GM12878 (cell line): ENCODE measurements at regions not wholly inside any gene's neighbourhood (a gene's known extent, or its start where the extent isn't known, plus 50 kb on each side); places are given as distances from the start of the nearest gene placed in this dataset.

ENCODE experiments used
- ATAC-seq: fragments of 200-7000 bp; cut with Tn5 transposase; 3 replicates; pipeline ENCODE4 v1.9.1; 2020; ENCODE audit warnings: mild to moderate bottlenecking, moderate library complexity
- BruUV-seq: library from RNA; stranded (reverse); fragments of 400-500 nt; replicated peaks from 2 replicates; lab custom pipeline; 2021; lab: Mats Ljungman, UMichigan
- CTCF ChIA-PET: fragments of 300-600 bp; sonication (Branson Sonifier 250); formaldehyde crosslinking; extraction: SDS; loops from one replicate; lab custom pipeline; 2021; ENCODE audit warnings: inconsistent platforms; lab: Yijun Ruan, JAX
- POLR2A ChIA-PET: fragments of 350-600 bp; formaldehyde crosslinking; extraction: SDS; loops from one replicate; lab custom pipeline; 2021; ENCODE audit warnings: inconsistent platforms; lab: Charles Lee
- RAD21 ChIA-PET: fragments of 300-600 bp; sonication (Branson Sonifier 250); formaldehyde crosslinking; loops from one replicate; lab custom pipeline; 2023; ENCODE audit warnings: antibody characterized with exemption; ENCODE audit not compliant: unreplicated experiment; lab: Charles Lee
- SMC1A ChIA-PET: fragments of 300-600 bp; sonication (Branson Sonifier 250); formaldehyde crosslinking; loops from one replicate; lab custom pipeline; 2023; ENCODE audit not compliant: unreplicated experiment, uncharacterized antibody; lab: Charles Lee
- DNase-seq: peaks from one replicate; pipeline ENCODE4 v3.0.0-alpha.2; 2011; ENCODE audit warnings: low read depth, low spot score
- FAIRE-seq: peaks from 3 replicates; lab custom pipeline; 2011; peaks lifted over from hg19 to GRCh38; lab: Jason Lieb, UNC
- H2AFZ ChIP-seq: 2 replicates; pipeline ENCODE4 v1.6.0; 2011; ENCODE audit warnings: low read depth, low read length, control low read depth; ENCODE audit not compliant: control insufficient read depth
- H3K27ac ChIP-seq: 2 replicates; pipeline ENCODE4 v1.5.1; 2011; ENCODE audit warnings: control low read depth; ENCODE audit not compliant: control insufficient read depth, insufficient read depth
- H3K27me3 ChIP-seq, 2 experiments: replicated peaks in 1 of 2; 2 replicates each; pipeline versions ENCODE4 v1.6.0 to v1.6.1; 2011; ENCODE audit warnings: low read length in 1 of 2; ENCODE audit not compliant: control insufficient read depth in 2 of 2, insufficient read depth in 2 of 2
- H3K36me3 ChIP-seq, 2 experiments: 2 replicates each; pipeline ENCODE4 v1.5.1; 2011; ENCODE audit warnings: low read length in 1 of 2; ENCODE audit not compliant: control insufficient read depth in 2 of 2, insufficient read depth in 2 of 2
- H3K4me1 ChIP-seq: 2 replicates; pipeline ENCODE4 v1.6.1; 2011; ENCODE audit warnings: mild to moderate bottlenecking, low read length, moderate library complexity, mixed read lengths; ENCODE audit not compliant: control insufficient read depth, insufficient read depth
- H3K4me2 ChIP-seq: 2 replicates; pipeline ENCODE4 v1.6.0; 2011; ENCODE audit warnings: control low read depth; ENCODE audit not compliant: control insufficient read depth, insufficient read depth
- H3K4me3 ChIP-seq: fragments of 200-600 bp; sonication (generic); 2 replicates; pipeline ENCODE4 v1.5.1; 2016
- H3K79me2 ChIP-seq: 2 replicates; pipeline ENCODE4 v1.6.0; 2011; ENCODE audit warnings: low read length; ENCODE audit not compliant: control insufficient read depth, insufficient read depth
- H3K9ac ChIP-seq: 2 replicates; pipeline ENCODE4 v1.8.0; 2011; ENCODE audit warnings: low read length, control low read depth, mixed read lengths; ENCODE audit not compliant: control insufficient read depth, insufficient read depth
- H3K9me3 ChIP-seq: replicated peaks from 3 replicates; pipeline ENCODE4 v1.5.1; 2011; ENCODE audit warnings: mild to moderate bottlenecking, low read length; ENCODE audit not compliant: control insufficient read depth, insufficient read depth
- H4K20me1 ChIP-seq: 2 replicates; pipeline ENCODE4 v1.6.0; 2011; ENCODE audit not compliant: control insufficient read depth, insufficient read depth
- ATF2 ChIP-seq: IDR thresholded peaks from 2 replicates; pipeline ENCODE4 v1.6.1; 2012; ENCODE audit warnings: low read length, inconsistent platforms
- CBFB ChIP-seq: IDR thresholded peaks from 2 replicates; pipeline ENCODE4 v1.6.1; 2016; ENCODE audit warnings: antibody characterized with exemption, low read depth
- CHD2 ChIP-seq: IDR thresholded peaks from 2 replicates; pipeline ENCODE4 v1.6.1; 2011; ENCODE audit warnings: low read depth, low read length, improper control_type of control experiment, borderline replicate concordance
- CREM ChIP-seq: IDR thresholded peaks from 2 replicates; pipeline ENCODE4 v1.6.1; 2014; ENCODE audit warnings: antibody characterized with exemption, low read depth
- ESRRA ChIP-seq: IDR thresholded peaks from 2 replicates; pipeline ENCODE4 v1.6.1; 2012; ENCODE audit warnings: mild to moderate bottlenecking, low read length, improper control_type of control experiment
- FOXK2 ChIP-seq: fragments of 450-650 bp; IDR thresholded peaks from 2 replicates; pipeline ENCODE4 v1.6.1; 2017; ENCODE audit warnings: mild to moderate bottlenecking, moderate library complexity
- IRF5 ChIP-seq: fragments of 450-650 bp; IDR thresholded peaks from 2 replicates; pipeline ENCODE4 v1.6.1; 2017; ENCODE audit warnings: borderline replicate concordance
- MXI1 ChIP-seq: fragments of 150-350 bp; IDR thresholded peaks from 2 replicates; pipeline ENCODE4 v1.6.1; 2011; ENCODE audit warnings: low read depth, mild to moderate bottlenecking, inconsistent platforms, low read length, improper control_type of control experiment
- NFYA ChIP-seq: IDR thresholded peaks from 2 replicates; pipeline ENCODE4 v1.6.1; 2011; ENCODE audit warnings: low read depth, mild to moderate bottlenecking, low read length, improper control_type of control experiment, borderline replicate concordance
- NKRF ChIP-seq: fragments of 450-650 bp; conservative IDR thresholded peaks from 2 replicates; pipeline ENCODE4 v1.6.1; 2017; ENCODE audit warnings: mild to moderate bottlenecking, moderate library complexity
- RCOR1 ChIP-seq: conservative IDR thresholded peaks from 2 replicates; pipeline ENCODE4 v1.6.1; 2012; ENCODE audit warnings: low read depth, low read length, improper control_type of control experiment
- SMARCA5 ChIP-seq: fragments of 450-650 bp; IDR thresholded peaks from 2 replicates; pipeline ENCODE4 v1.6.1; 2017; ENCODE audit warnings: mild to moderate bottlenecking
- SP1 ChIP-seq: IDR thresholded peaks from one replicate; pipeline ENCODE4 v1.6.1; 2011; ENCODE audit warnings: low read depth, low read length
- TAF1 ChIP-seq: IDR thresholded peaks from 2 replicates; pipeline ENCODE4 v1.6.1; 2011; ENCODE audit warnings: mild to moderate bottlenecking, low read depth, low read length, borderline replicate concordance
- TARDBP ChIP-seq: IDR thresholded peaks from 2 replicates; pipeline ENCODE4 v1.6.1; 2016; ENCODE audit warnings: borderline replicate concordance
- TCF12 ChIP-seq: IDR thresholded peaks from 2 replicates; pipeline ENCODE4 v1.6.1; 2011; ENCODE audit warnings: low read depth, mild to moderate bottlenecking, low read length
- WRNIP1 ChIP-seq: IDR thresholded peaks from 2 replicates; pipeline ENCODE4 v1.6.1; 2011; ENCODE audit warnings: low read depth, low read length, improper control_type of control experiment, borderline replicate concordance
- YBX1 ChIP-seq: fragments of 450-650 bp; IDR thresholded peaks from 2 replicates; pipeline ENCODE4 v1.6.1; 2016; ENCODE audit warnings: antibody characterized with exemption
- ZNF24 ChIP-seq: fragments of 450-650 bp; IDR thresholded peaks from 2 replicates; pipeline ENCODE4 v1.6.1; 2017; ENCODE audit warnings: antibody characterized with exemption, mild to moderate bottlenecking
- WGBS: methylation state at CpG from one replicate; pipeline ENCODE4 v1.1.6; 2016; ENCODE audit warnings: low lambda C conversion rate; ENCODE audit not compliant: insufficient replicate concordance, insufficient coverage; ENCODE audit errors: missing lambda C conversion rate; 5-methylcytosine and 5-hydroxymethylcytosine counted together
- in situ Hi-C: fragments of 300-500 bp; cut with MboI; formaldehyde crosslinking; loops from 9 replicates; pipeline ENCODE4 v1.14.3; 2018; ENCODE audit warnings: mixed read lengths
- intact Hi-C: fragments of 100-400 bp; cut with micrococcal nuclease; formaldehyde crosslinking; loops from one replicate; pipeline ENCODE4 v1.14.2; 2022; ENCODE audit not compliant: unreplicated experiment
- TF ChIP-seq, protein P1 (sequence below): fragments of 450-650 bp; formaldehyde crosslinking; IDR thresholded peaks from 2 replicates; pipeline ENCODE4 v1.4.0; 2020; ENCODE audit warnings: mild to moderate bottlenecking, moderate library complexity

DNA sequence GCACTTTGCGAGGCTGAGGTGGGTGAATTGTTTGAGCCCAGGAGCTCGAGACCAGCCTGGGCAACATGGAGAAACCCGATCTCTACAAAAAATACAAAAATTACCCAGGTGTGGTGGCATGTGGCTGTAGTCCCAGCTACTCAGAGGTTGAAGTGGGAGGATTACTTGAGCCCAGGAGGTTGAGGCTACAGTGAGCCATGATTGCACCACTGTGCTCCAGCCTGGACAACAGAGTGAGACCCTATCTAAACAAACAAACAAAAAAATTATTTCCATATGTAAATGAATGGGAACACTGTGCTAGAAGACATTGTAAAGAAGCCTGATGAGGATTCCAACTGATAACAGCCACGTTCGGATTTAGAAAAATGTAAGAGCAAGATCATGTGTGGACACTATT is 154.2 kb downstream of the ZFP64 start:
- SMC1A ChIA-PET: no interaction called here
- FAIRE-seq (no peak), DNase-seq (no peak)
- Histone ChIP-seq H4K20me1 (no peaks in the 10 kb centered on the region), H3K9ac (no peak overlapping the region), H2AFZ (no peak overlapping the region), H3K36me3 (no peaks in the 10 kb centered on the region), H3K4me1 (no peaks in the 10 kb centered on the region), H3K9me3 (no peaks in the 10 kb centered on the region), H3K79me2 (no peaks in the 10 kb centered on the region), H3K4me3 (no peak overlapping the region)
- WGBS: 46% methylated on average over 5 of the region's 5 CpGs
- RAD21 ChIA-PET: no interaction called here
- CTCF ChIA-PET: no interaction called here
- TF ChIP-seq ESRRA (no peak), FOXK2 (no peak), MXI1 (no peak), TCF12 (no peak), SMARCA5 (no peak), ZNF24 (no peak), RCOR1 (no peak), CBFB (no peak), TARDBP (no peak), CHD2 (no peak), NFYA (no peak), NKRF (no peak), WRNIP1 (no peak), ATF2 (no peak), IRF5 (no peak), TAF1 (no peak), SP1 (no peak), CREM (no peak), YBX1 (no peak)
- TF ChIP-seq, protein P1, sequence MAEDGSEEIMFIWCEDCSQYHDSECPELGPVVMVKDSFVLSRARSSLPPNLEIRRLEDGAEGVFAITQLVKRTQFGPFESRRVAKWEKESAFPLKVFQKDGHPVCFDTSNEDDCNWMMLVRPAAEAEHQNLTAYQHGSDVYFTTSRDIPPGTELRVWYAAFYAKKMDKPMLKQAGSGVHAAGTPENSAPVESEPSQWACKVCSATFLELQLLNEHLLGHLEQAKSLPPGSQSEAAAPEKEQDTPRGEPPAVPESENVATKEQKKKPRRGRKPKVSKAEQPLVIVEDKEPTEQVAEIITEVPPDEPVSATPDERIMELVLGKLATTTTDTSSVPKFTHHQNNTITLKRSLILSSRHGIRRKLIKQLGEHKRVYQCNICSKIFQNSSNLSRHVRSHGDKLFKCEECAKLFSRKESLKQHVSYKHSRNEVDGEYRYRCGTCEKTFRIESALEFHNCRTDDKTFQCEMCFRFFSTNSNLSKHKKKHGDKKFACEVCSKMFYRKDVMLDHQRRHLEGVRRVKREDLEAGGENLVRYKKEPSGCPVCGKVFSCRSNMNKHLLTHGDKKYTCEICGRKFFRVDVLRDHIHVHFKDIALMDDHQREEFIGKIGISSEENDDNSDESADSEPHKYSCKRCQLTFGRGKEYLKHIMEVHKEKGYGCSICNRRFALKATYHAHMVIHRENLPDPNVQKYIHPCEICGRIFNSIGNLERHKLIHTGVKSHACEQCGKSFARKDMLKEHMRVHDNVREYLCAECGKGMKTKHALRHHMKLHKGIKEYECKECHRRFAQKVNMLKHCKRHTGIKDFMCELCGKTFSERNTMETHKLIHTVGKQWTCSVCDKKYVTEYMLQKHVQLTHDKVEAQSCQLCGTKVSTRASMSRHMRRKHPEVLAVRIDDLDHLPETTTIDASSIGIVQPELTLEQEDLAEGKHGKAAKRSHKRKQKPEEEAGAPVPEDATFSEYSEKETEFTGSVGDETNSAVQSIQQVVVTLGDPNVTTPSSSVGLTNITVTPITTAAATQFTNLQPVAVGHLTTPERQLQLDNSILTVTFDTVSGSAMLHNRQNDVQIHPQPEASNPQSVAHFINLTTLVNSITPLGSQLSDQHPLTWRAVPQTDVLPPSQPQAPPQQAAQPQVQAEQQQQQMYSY (CRISPR knock-in tag): no peak
- TF ChIP-seq, all 136 proteins: peak for 0
- Histone ChIP-seq H3K27me3 (no peaks in the 10 kb centered on the region), H3K4me2 (no peak overlapping the region), H3K27ac (no peak overlapping the region)
- POLR2A ChIA-PET: no interaction called here
- intact Hi-C loops: no loop called here
- ATAC-seq: no peak
- in situ Hi-C loops: no loop called here
- no TSS peak for BruUV-seq
